ENCODE measurements at regions not wholly inside any gene's neighbourhood (a gene's known extent, or its start where the extent isn't known, plus 50 kb on each side); places are given as distances from the start of the nearest gene placed in this dataset.

GRCh38 chr14:100401031-100401692 is 78.0 kb downstream of the SLC25A47 start:
- TF ChIP-seq, protein P1, sequence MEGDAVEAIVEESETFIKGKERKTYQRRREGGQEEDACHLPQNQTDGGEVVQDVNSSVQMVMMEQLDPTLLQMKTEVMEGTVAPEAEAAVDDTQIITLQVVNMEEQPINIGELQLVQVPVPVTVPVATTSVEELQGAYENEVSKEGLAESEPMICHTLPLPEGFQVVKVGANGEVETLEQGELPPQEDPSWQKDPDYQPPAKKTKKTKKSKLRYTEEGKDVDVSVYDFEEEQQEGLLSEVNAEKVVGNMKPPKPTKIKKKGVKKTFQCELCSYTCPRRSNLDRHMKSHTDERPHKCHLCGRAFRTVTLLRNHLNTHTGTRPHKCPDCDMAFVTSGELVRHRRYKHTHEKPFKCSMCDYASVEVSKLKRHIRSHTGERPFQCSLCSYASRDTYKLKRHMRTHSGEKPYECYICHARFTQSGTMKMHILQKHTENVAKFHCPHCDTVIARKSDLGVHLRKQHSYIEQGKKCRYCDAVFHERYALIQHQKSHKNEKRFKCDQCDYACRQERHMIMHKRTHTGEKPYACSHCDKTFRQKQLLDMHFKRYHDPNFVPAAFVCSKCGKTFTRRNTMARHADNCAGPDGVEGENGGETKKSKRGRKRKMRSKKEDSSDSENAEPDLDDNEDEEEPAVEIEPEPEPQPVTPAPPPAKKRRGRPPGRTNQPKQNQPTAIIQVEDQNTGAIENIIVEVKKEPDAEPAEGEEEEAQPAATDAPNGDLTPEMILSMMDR (IDR thresholded peaks at IDR 0.05; ENCODE audit: unreplicated experiment) = no peak
- H3K27ac Mint-ChIP-seq (ENCODE audit: unreplicated experiment) = no peak overlapping the region
- H3K36me3 Mint-ChIP-seq (ENCODE audit: low read depth, unreplicated experiment) = peaks cover 3% of the 10 kb centered on the region
- no peak overlapping the region for H3K4me3 Mint-ChIP-seq (ENCODE audit: unreplicated experiment)
- H3K4me1 Mint-ChIP-seq (ENCODE audit: unreplicated experiment) = peaks cover 13% of the 10 kb centered on the region
- H3K9me3 Mint-ChIP-seq (ENCODE audit: unreplicated experiment) = no peaks in the 10 kb centered on the region
- H3K27me3 Mint-ChIP-seq (ENCODE audit: unreplicated experiment) = no peaks in the 10 kb centered on the region
- no peak for DNase-seq (ENCODE audit: low spot score)

DNA sequence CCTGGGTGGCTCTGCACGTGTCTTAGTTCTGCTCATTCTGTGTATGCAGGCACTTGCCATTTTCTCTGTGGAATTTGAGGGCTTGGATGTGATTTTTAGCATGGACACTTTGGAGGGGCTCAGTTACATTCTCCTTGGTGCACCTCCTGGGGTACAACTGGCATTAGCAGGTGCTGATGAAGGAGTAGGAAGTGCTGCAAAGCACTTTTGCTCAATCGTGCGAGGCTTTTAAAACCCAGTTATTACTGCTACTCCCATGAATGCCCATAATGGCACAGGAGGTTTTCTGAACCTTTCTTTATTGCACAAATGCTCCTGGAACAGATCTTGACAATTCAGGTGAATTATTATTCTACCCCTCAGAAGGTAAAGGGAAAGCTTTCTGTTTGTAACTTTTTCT is 78.7 kb downstream of the SLC25A47 start:
- H3K36me3 Mint-ChIP-seq (ENCODE audit: low read depth, unreplicated experiment) = peaks cover 3% of the 10 kb centered on the region
- no peaks in the 10 kb centered on the region for H3K27me3 Mint-ChIP-seq (ENCODE audit: unreplicated experiment)
- no peak for DNase-seq (ENCODE audit: low spot score)
- TF ChIP-seq, protein P1 (IDR thresholded peaks at IDR 0.05; ENCODE audit: unreplicated experiment) = no peak
- H3K4me1 Mint-ChIP-seq (ENCODE audit: unreplicated experiment) = peaks cover 13% of the 10 kb centered on the region
- H3K4me3 Mint-ChIP-seq (ENCODE audit: unreplicated experiment) = no peak overlapping the region
- no peaks in the 10 kb centered on the region for H3K9me3 Mint-ChIP-seq (ENCODE audit: unreplicated experiment)
- H3K27ac Mint-ChIP-seq (ENCODE audit: unreplicated experiment) = peak overlapping the region; percentile 5

DNA sequence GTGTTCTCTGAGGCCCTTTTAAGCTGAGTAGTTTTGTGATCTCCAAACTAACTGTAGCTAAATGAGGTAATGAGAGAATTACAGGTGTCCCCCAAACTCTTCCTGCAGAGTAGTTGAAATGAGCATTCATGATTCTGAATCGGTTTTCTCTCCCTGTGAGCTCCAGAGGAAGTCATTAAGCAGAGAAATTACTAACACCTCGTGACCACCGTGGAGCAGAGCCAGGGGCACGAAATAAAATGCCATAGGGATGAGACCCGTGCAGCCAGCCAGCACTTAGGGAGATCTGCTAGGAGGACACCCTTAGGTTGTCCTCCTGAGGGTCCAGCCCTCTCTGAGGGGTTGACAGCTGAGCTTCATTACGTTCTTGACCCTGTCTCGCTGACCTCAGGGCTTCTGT is 79.5 kb downstream of the SLC25A47 start:
- no peaks in the 10 kb centered on the region for H3K27me3 Mint-ChIP-seq (ENCODE audit: unreplicated experiment)
- H3K4me3 Mint-ChIP-seq (ENCODE audit: unreplicated experiment) = no peak overlapping the region
- TF ChIP-seq, protein P1 (IDR thresholded peaks at IDR 0.05; ENCODE audit: unreplicated experiment) = no peak
- H3K36me3 Mint-ChIP-seq (ENCODE audit: low read depth, unreplicated experiment) = peaks cover 3% of the 10 kb centered on the region
- H3K27ac Mint-ChIP-seq (ENCODE audit: unreplicated experiment) = no peak overlapping the region
- H3K4me1 Mint-ChIP-seq (ENCODE audit: unreplicated experiment) = peaks cover 13% of the 10 kb centered on the region
- DNase-seq (ENCODE audit: low spot score) = no peak
- no peaks in the 10 kb centered on the region for H3K9me3 Mint-ChIP-seq (ENCODE audit: unreplicated experiment)

DNA sequence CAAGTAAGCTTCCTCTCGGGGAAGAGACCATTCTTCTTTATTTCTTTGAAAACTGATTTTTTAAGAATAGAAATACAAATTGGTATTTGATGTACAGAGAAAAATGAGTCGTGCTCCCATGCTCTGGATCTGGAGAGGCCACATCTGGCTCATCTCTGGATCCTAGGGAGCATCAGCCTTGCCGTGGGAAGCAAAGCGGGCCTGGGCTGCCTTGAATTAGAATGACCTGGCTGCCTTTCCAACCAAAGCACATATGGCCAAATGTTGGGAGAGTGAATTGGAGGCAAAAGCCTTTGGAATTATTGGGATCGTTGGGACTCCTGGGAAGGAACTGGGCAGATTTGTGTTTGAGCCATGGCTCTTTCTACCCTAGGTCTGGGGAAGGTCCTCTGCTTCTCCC is 80.0 kb downstream of the SLC25A47 start:
- Mint-ChIP-seq H3K4me3 (ENCODE audit: unreplicated experiment) (no peak overlapping the region), H3K27ac (ENCODE audit: unreplicated experiment) (no peak overlapping the region), H3K9me3 (ENCODE audit: unreplicated experiment) (no peaks in the 10 kb centered on the region), H3K27me3 (ENCODE audit: unreplicated experiment) (no peaks in the 10 kb centered on the region), H3K4me1 (ENCODE audit: unreplicated experiment) (peaks cover 13% of the 10 kb centered on the region), H3K36me3 (ENCODE audit: low read depth, unreplicated experiment) (peaks cover 3% of the 10 kb centered on the region)
- TF ChIP-seq, protein P1 (IDR thresholded peaks at IDR 0.05; ENCODE audit: unreplicated experiment) = no peak
- DNase-seq (ENCODE audit: low spot score) = no peak

DNA sequence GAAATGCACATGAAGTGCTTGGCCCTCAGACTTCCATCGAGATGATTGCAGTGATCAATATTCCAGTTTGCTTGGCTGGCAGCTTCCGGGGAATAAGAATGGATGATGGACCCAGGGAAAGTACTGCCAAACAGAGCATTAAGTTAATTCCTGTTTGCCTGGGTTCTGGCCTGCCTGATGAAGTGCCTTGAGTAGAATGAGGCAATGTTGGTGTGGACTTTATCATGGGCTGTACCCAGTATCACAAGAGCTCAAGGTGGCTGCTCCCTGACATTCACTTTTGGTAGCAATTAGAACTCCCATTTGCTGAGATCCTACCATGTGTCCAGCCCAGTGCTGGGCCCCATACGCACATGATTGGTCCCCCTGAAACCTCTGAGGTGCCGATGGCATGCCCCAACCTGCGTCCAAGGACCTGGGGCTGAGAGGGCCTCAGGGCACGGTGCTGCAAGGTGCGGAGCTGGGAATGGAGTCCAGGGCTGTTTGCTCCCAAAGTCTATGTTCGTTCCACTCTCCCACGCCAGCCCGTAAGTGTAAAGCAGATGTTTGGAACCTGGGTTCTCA is 80.7 kb downstream of the SLC25A47 start:
- Mint-ChIP-seq H3K27ac (ENCODE audit: unreplicated experiment) (no peak overlapping the region), H3K4me3 (ENCODE audit: unreplicated experiment) (no peak overlapping the region), H3K36me3 (ENCODE audit: low read depth, unreplicated experiment) (peaks cover 3% of the 10 kb centered on the region), H3K4me1 (ENCODE audit: unreplicated experiment) (peaks cover 13% of the 10 kb centered on the region), H3K9me3 (ENCODE audit: unreplicated experiment) (no peaks in the 10 kb centered on the region), H3K27me3 (ENCODE audit: unreplicated experiment) (no peaks in the 10 kb centered on the region)
- TF ChIP-seq, protein P1 (IDR thresholded peaks at IDR 0.05; ENCODE audit: unreplicated experiment) = no peak
- DNase-seq (ENCODE audit: low spot score) = no peak

Data from endothelial cell (in vitro differentiated cells).